ENCODE measurements at regions not wholly inside any gene's neighbourhood (a gene's known extent, or its start where the extent isn't known, plus 50 kb on each side); places are given as distances from the start of the nearest gene placed in this dataset.
A peak's percentile ranks its signal among the peaks of the same experiment; 100 is the strongest.

DNA sequence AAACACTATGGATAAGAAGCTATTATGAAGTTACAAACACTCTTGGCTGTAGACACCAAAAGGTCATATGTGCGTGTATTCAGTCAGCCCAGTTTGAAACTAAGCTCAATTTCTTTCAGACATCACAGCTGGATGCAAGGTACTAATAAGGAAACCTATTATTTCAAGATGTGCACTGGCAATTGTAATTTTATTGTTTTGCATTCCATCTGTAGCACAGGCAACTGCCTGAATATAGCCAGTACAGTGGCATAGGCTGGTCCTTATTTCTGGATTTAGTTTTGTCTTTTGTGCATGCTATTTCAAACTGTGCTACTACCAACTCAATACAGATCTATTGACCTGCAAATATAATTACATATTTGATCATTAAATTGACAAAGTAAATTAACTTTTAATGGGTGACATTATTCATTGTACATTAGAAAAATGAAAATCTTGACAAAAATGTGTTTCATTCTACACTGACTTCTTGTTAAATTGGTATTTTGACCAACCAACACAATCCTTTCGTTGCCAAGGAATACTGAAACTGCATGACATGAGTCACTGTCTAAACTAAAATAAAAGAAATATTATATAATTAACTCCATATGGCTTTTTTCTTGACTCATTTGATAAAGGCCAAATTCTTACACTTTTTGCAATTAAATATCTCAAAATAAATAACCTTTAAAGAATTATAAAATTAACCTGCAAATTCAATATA is 594.3 kb upstream of the ADGRL3 start:
- DNase-seq (ENCODE audit: low spot score in 2 of 2, unreplicated experiment in 2 of 2) = no peak
- Mint-ChIP-seq H3K36me3 (no peaks in the 10 kb centered on the region), H3K4me1 (no peaks in the 10 kb centered on the region), H3K27me3 (ENCODE audit: low read depth) (no peaks in the 10 kb centered on the region), H3K27ac (no peak overlapping the region), H3K9me3 (peaks cover 14% of the 10 kb centered on the region), H3K4me3 (no peak overlapping the region)
- TF ChIP-seq, protein P1, sequence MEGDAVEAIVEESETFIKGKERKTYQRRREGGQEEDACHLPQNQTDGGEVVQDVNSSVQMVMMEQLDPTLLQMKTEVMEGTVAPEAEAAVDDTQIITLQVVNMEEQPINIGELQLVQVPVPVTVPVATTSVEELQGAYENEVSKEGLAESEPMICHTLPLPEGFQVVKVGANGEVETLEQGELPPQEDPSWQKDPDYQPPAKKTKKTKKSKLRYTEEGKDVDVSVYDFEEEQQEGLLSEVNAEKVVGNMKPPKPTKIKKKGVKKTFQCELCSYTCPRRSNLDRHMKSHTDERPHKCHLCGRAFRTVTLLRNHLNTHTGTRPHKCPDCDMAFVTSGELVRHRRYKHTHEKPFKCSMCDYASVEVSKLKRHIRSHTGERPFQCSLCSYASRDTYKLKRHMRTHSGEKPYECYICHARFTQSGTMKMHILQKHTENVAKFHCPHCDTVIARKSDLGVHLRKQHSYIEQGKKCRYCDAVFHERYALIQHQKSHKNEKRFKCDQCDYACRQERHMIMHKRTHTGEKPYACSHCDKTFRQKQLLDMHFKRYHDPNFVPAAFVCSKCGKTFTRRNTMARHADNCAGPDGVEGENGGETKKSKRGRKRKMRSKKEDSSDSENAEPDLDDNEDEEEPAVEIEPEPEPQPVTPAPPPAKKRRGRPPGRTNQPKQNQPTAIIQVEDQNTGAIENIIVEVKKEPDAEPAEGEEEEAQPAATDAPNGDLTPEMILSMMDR (IDR thresholded peaks at IDR 0.05; ENCODE audit: unreplicated experiment) = no peak

DNA sequence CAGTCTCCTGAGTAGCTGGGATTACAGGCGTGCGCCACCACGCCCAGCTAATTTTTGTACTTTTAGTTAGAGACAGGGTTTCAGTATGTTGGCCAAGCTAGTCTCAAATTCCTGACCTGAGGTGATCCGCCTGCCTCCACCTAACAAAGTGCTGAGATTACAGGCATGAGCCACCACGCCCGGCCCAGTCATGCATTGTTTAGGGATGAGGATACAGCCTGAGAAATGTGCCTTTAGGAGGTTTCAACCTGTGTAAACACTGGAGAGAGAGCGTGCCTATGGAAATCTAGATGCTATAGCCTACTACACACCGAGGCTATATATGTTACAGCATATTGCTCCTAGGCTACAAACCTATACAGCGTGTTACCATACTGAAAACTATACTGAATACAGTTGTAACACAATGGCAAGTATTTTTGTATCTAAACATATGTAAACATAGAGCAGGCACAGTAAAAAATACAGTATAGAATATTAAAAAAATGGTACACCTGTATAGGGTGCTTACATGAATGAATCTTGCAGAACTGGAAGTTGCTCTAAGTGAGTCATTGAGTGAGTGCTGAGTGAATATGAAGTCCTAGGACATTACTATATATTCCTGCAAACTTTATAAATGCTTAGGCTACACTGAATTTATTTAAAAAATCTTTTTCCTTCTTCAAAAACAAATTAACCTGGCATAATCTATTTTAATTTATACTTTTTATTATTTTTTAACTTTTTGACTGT is 588.2 kb upstream of the ADGRL3 start:
- Mint-ChIP-seq H3K27me3 (ENCODE audit: low read depth) (no peaks in the 10 kb centered on the region), H3K36me3 (peaks cover 6% of the 10 kb centered on the region), H3K27ac (peak overlapping the region; percentile 14), H3K4me1 (no peaks in the 10 kb centered on the region), H3K9me3 (peaks cover 22% of the 10 kb centered on the region), H3K4me3 (no peak overlapping the region)
- no peak for DNase-seq (ENCODE audit: low spot score in 2 of 2, unreplicated experiment in 2 of 2)
- TF ChIP-seq, protein P1 (IDR thresholded peaks at IDR 0.05; ENCODE audit: unreplicated experiment) = no peak

DNA sequence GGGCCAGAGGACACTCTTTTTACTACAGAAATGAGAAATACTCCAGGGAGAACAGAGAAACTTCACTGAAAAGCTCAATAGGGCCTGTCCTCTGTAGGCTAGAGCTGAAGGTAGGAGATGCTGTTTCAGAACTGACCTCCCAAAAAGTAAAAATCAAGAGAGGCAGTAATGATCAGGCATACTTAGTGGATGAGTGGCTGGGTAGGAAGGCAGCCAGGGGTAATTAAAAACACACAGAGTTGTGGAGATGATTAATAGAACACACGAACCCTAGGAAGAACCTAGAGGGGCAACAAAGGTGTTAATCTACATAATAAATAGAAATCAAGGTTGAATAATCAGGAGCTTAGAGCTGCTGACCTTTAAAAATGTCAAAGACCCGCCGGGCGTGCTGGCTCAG is 582.4 kb upstream of the ADGRL3 start:
- TF ChIP-seq, protein P1 (IDR thresholded peaks at IDR 0.05; ENCODE audit: unreplicated experiment) = no peak
- peaks cover 19% of the 10 kb centered on the region for H3K4me1 Mint-ChIP-seq
- no peak overlapping the region for H3K4me3 Mint-ChIP-seq
- DNase-seq (ENCODE audit: low spot score in 2 of 2, unreplicated experiment in 2 of 2) = no peak
- no peak overlapping the region for H3K27ac Mint-ChIP-seq
- H3K9me3 Mint-ChIP-seq = peaks cover 25% of the 10 kb centered on the region
- peaks cover 6% of the 10 kb centered on the region for H3K36me3 Mint-ChIP-seq
- H3K27me3 Mint-ChIP-seq (ENCODE audit: low read depth) = no peaks in the 10 kb centered on the region

DNA sequence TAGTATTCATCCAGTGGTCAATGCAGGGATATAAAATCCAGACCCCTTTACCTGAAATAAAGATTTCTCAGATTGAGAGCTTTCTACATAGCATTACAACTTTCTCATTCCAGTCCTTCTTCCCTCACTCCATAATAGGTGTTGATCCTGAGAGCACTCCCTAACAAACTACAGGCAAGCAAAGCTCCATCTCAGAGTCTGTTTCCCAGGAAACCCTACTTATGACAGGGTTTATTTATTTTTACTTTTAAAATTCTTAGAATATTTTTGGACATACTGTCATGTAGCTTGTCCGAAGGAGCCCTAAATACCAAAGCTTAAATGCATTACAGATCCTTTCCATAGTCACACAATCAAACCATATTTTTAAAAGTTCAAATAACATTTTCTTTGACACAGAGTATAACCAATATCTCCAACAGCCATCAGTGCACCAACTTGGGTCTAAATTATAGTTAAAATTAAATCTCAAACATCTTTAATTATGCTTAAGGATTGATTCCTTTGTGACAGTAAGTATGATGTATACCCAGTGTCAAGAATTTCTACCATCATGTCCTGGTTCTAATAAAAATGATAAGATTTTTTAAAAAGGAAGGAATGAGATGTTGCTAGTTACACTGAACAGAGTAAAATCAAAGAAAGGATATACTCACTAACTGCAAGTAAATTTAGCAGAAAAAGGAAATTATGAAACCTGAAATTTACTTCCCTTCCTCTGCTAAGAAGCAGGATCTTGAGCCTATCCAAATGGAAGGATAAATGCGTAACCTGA is 580.4 kb upstream of the ADGRL3 start:
- peaks cover 6% of the 10 kb centered on the region for H3K36me3 Mint-ChIP-seq
- no peak overlapping the region for H3K4me3 Mint-ChIP-seq

DNA sequence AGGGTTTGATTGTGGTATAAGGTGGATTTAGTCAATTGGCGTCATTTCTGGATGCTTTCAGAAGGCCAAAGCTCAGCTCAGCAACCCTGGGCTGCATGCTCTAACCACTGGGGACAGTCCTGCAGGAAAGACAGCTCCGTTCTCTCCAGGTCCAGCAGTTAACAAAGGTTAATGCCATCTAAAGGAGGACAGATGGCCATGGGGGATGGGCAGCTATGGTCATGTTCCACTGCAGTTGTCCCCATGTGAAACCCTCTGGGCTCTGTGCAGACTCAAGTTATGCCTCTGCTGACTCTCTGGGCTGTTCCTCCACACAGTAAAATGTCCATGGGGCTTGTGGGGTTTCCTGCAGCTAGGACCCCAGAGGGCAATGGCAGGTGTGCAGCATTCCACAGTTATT is 562.1 kb upstream of the ADGRL3 start:
- H3K36me3 Mint-ChIP-seq = peaks cover 8% of the 10 kb centered on the region
- H3K27me3 Mint-ChIP-seq (ENCODE audit: low read depth) = no peaks in the 10 kb centered on the region
- no peak overlapping the region for H3K4me3 Mint-ChIP-seq
- H3K4me1 Mint-ChIP-seq = no peaks in the 10 kb centered on the region
- DNase-seq (ENCODE audit: low spot score in 2 of 2, unreplicated experiment in 2 of 2) = no peak
- TF ChIP-seq, protein P1 (IDR thresholded peaks at IDR 0.05; ENCODE audit: unreplicated experiment) = no peak
- peaks cover 53% of the 10 kb centered on the region for H3K9me3 Mint-ChIP-seq
- H3K27ac Mint-ChIP-seq = no peak overlapping the region

More for the DNA sequence above, 580.4 kb upstream of the ADGRL3 start:
- TF ChIP-seq, protein P1 (IDR thresholded peaks at IDR 0.05; ENCODE audit: unreplicated experiment) = no peak
- Mint-ChIP-seq H3K9me3 (peaks cover 21% of the 10 kb centered on the region), H3K4me1 (peaks cover 19% of the 10 kb centered on the region), H3K27ac (peak overlapping the region; percentile 63), H3K27me3 (ENCODE audit: low read depth) (no peaks in the 10 kb centered on the region)
- DNase-seq (ENCODE audit: low spot score in 2 of 2, unreplicated experiment in 2 of 2) = no peak

Measured in mesothelial cell of epicardium (in vitro differentiated cells).